ENCODE measurements at regions not wholly inside any gene's neighbourhood (a gene's known extent, or its start where the extent isn't known, plus 50 kb on each side); places are given as distances from the start of the nearest gene placed in this dataset.

DNA sequence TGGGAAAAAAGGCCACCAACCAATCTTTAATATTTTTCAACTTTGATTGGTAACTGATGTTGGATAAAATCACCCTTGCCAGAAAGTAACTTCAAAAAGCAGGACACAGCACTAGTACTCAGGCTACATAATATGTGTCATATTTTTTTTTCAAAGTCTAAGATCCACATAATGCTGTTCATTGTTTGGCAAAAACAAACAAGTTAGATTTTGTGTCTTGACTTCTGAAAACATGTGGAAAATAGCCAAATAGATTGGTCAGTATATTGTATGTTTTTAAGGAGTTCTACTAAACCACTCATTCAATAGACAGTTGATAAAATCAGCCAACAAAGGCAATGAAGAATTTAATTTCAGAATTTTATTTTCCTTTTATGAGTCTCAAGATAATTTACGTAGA, 111.7 kb upstream of the CCDC54 start:
- Mint-ChIP-seq H3K27ac (no peak overlapping the region; the same call in none of the 2 replicates), H3K4me3 (no peak overlapping the region), H3K36me3 (ENCODE audit: low read depth) (no peaks in the 10 kb centered on the region), H3K4me1 (peaks cover 18% of the 10 kb centered on the region), H3K27me3 (ENCODE audit: insufficient read depth, low read depth, poor library complexity) (peaks cover 1% of the 10 kb centered on the region), H3K9me3 (no peaks in the 10 kb centered on the region)
- no peak for DNase-seq (ENCODE audit: low spot score)
- no peaks in the 10 kb centered on the region for H3K36me3 ChIP-seq (ENCODE audit: insufficient read depth)
- peaks cover 21% of the 10 kb centered on the region for H3K4me1 ChIP-seq (ENCODE audit: insufficient read depth)
- no peak overlapping the region for H3K27ac ChIP-seq (ENCODE audit: low read depth)
- ATAC-seq = no peak
- H3K4me3 ChIP-seq = no peak overlapping the region
- H2AFZ ChIP-seq = no peak overlapping the region; the same call in 1 of the 2 replicates
- H3K4me2 ChIP-seq = no peak overlapping the region
- no peaks in the 10 kb centered on the region for H3K27me3 ChIP-seq (ENCODE audit: insufficient read depth)
- no peaks in the 10 kb centered on the region for H4K20me1 ChIP-seq (replicated peaks; ENCODE audit: insufficient read depth)
- no peaks in the 10 kb centered on the region for H3F3A ChIP-seq (replicated peaks; ENCODE audit: low read depth)
- no peaks in the 10 kb centered on the region for H3K79me2 ChIP-seq (replicated peaks; ENCODE audit: insufficient read depth)
- TF ChIP-seq, protein P1, sequence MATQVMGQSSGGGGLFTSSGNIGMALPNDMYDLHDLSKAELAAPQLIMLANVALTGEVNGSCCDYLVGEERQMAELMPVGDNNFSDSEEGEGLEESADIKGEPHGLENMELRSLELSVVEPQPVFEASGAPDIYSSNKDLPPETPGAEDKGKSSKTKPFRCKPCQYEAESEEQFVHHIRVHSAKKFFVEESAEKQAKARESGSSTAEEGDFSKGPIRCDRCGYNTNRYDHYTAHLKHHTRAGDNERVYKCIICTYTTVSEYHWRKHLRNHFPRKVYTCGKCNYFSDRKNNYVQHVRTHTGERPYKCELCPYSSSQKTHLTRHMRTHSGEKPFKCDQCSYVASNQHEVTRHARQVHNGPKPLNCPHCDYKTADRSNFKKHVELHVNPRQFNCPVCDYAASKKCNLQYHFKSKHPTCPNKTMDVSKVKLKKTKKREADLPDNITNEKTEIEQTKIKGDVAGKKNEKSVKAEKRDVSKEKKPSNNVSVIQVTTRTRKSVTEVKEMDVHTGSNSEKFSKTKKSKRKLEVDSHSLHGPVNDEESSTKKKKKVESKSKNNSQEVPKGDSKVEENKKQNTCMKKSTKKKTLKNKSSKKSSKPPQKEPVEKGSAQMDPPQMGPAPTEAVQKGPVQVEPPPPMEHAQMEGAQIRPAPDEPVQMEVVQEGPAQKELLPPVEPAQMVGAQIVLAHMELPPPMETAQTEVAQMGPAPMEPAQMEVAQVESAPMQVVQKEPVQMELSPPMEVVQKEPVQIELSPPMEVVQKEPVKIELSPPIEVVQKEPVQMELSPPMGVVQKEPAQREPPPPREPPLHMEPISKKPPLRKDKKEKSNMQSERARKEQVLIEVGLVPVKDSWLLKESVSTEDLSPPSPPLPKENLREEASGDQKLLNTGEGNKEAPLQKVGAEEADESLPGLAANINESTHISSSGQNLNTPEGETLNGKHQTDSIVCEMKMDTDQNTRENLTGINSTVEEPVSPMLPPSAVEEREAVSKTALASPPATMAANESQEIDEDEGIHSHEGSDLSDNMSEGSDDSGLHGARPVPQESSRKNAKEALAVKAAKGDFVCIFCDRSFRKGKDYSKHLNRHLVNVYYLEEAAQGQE (IDR thresholded peaks at IDR 0.05; ENCODE audit: unreplicated experiment) = no peak
- TF ChIP-seq JUNB (IDR thresholded peaks at IDR 0.05; ENCODE audit: unreplicated experiment) (no peak), CREB1 (CRISPR knock-in tag; IDR thresholded peaks at IDR 0.05; ENCODE audit: low read depth) (no peak), NANOG (IDR thresholded peaks at IDR 0.05; ENCODE audit: borderline replicate concordance) (no peak), EZH2 (IDR thresholded peaks at IDR 0.05; ENCODE audit: low read depth, unreplicated experiment) (no peak)
- TF ChIP-seq, protein P2, sequence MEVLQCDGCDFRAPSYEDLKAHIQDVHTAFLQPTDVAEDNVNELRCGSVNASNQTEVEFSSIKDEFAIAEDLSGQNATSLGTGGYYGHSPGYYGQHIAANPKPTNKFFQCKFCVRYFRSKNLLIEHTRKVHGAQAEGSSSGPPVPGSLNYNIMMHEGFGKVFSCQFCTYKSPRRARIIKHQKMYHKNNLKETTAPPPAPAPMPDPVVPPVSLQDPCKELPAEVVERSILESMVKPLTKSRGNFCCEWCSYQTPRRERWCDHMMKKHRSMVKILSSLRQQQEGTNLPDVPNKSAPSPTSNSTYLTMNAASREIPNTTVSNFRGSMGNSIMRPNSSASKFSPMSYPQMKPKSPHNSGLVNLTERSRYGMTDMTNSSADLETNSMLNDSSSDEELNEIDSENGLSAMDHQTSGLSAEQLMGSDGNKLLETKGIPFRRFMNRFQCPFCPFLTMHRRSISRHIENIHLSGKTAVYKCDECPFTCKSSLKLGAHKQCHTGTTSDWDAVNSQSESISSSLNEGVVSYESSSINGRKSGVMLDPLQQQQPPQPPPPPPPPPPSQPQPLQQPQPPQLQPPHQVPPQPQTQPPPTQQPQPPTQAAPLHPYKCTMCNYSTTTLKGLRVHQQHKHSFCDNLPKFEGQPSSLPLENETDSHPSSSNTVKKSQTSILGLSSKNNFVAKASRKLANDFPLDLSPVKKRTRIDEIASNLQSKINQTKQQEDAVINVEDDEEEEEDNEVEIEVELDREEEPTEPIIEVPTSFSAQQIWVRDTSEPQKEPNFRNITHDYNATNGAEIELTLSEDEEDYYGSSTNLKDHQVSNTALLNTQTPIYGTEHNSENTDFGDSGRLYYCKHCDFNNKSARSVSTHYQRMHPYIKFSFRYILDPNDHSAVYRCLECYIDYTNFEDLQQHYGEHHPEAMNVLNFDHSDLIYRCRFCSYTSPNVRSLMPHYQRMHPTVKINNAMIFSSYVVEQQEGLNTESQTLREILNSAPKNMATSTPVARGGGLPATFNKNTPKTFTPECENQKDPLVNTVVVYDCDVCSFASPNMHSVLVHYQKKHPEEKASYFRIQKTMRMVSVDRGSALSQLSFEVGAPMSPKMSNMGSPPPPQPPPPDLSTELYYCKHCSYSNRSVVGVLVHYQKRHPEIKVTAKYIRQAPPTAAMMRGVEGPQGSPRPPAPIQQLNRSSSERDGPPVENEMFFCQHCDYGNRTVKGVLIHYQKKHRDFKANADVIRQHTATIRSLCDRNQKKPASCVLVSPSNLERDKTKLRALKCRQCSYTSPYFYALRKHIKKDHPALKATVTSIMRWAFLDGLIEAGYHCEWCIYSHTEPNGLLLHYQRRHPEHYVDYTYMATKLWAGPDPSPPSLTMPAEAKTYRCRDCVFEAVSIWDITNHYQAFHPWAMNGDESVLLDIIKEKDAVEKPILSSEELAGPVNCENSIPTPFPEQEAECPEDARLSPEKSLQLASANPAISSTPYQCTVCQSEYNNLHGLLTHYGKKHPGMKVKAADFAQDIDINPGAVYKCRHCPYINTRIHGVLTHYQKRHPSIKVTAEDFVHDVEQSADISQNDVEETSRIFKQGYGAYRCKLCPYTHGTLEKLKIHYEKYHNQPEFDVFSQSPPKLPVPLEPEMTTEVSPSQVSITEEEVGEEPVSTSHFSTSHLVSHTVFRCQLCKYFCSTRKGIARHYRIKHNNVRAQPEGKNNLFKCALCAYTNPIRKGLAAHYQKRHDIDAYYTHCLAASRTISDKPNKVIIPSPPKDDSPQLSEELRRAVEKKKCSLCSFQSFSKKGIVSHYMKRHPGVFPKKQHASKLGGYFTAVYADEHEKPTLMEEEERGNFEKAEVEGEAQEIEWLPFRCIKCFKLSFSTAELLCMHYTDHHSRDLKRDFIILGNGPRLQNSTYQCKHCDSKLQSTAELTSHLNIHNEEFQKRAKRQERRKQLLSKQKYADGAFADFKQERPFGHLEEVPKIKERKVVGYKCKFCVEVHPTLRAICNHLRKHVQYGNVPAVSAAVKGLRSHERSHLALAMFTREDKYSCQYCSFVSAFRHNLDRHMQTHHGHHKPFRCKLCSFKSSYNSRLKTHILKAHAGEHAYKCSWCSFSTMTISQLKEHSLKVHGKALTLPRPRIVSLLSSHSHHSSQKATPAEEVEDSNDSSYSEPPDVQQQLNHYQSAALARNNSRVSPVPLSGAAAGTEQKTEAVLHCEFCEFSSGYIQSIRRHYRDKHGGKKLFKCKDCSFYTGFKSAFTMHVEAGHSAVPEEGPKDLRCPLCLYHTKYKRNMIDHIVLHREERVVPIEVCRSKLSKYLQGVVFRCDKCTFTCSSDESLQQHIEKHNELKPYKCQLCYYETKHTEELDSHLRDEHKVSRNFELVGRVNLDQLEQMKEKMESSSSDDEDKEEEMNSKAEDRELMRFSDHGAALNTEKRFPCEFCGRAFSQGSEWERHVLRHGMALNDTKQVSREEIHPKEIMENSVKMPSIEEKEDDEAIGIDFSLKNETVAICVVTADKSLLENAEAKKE (CRISPR knock-in tag; IDR thresholded peaks at IDR 0.05) = no peak
- TF ChIP-seq, protein P3, sequence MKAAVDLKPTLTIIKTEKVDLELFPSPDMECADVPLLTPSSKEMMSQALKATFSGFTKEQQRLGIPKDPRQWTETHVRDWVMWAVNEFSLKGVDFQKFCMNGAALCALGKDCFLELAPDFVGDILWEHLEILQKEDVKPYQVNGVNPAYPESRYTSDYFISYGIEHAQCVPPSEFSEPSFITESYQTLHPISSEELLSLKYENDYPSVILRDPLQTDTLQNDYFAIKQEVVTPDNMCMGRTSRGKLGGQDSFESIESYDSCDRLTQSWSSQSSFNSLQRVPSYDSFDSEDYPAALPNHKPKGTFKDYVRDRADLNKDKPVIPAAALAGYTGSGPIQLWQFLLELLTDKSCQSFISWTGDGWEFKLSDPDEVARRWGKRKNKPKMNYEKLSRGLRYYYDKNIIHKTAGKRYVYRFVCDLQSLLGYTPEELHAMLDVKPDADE (IDR thresholded peaks at IDR 0.05) = no peak
- 0 out of 2 replicates have a peak, but pooled peaks cover 3% of the 10 kb centered on the region for H3K9me2 ChIP-seq (ENCODE audit: insufficient read depth)

All from GM23338 (cell line).